ENCODE measurements at regions not wholly inside any gene's neighbourhood (a gene's known extent, or its start where the extent isn't known, plus 50 kb on each side); places are given as distances from the start of the nearest gene placed in this dataset.

DNA sequence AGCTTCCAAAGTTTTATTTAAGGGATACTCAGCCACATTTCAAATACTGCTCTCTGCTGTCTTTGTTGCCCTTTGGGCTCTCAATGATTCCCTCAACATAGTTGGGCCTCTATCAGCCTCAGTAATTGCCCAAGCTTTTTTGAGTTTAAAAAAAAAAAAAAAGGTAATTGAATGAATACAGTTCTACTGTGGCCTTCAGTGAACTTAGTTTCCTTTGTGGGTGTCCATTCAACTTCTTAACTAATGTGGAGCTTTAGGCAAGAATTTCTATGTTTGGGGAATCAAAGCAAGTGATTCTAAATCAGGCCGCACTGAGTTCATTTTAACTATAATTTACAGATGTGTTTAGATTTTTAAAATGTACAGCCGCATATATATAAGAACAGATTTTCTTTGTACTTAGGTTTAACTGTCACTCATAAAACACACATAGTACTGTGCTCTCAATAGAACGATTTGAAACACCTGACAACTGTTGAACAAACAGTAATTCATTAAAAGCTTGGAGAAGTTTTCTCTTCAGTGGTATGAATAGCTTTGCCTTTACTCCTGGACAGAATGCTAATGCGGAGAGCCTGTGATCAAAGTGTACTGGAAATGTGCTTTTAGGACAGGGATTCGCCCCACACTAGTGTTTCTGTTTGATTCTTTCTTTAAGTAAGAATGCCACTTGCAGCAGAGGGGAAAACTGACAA lies 844.9 kb upstream of the SEMA6D start:
- Histone ChIP-seq H3K9me3 (ENCODE audit: insufficient read depth in 2 of 2, low read depth in 1 of 2, low read length in 1 of 2) (no peaks in the 10 kb centered on the region), H3K79me2 (ENCODE audit: control insufficient read depth in 1 of 2, insufficient read depth in 2 of 2, low read length in 2 of 2) (no peaks in the 10 kb centered on the region), H3K4me1 (replicated peaks in 1 of 4; ENCODE audit: control insufficient read depth in 3 of 4, insufficient read depth in 4 of 4, low read length in 3 of 4) (no peaks in the 10 kb centered on the region), H4K8ac (ENCODE audit: extremely low read depth, insufficient read depth, low read length) (no peak overlapping the region), H3K23me2 (ENCODE audit: low read depth, low read length) (no peaks in the 10 kb centered on the region), H4K91ac (replicated peaks; ENCODE audit: insufficient read length, low read length) (no peak overlapping the region), H3K18ac (ENCODE audit: extremely low read depth, low read length) (no peak overlapping the region), H2BK12ac (ENCODE audit: low read depth, low read length) (no peak overlapping the region), H3K14ac (ENCODE audit: insufficient read length) (no peak overlapping the region), H4K20me1 (replicated peaks in 1 of 2; ENCODE audit: control insufficient read depth in 1 of 2, insufficient read depth in 2 of 2, low read length in 2 of 2) (no peaks in the 10 kb centered on the region), H2AFZ (ENCODE audit: low read length) (peak overlapping the region; percentile 94; the same call in 1 of the 2 replicates), H3K27me3 (replicated peaks in 1 of 4; ENCODE audit: control insufficient read depth in 3 of 4, extremely low read depth in 1 of 4, insufficient read depth in 3 of 4, low read length in 3 of 4) (no peaks in the 10 kb centered on the region), H2BK5ac (ENCODE audit: low read depth, low read length) (no peak overlapping the region), H2BK20ac (ENCODE audit: low read length) (no peak overlapping the region), H2AK5ac (ENCODE audit: low read depth, low read length) (no peak overlapping the region), H3K9ac (replicated peaks in 1 of 4; ENCODE audit: extremely low read depth in 1 of 4, low read depth in 3 of 4, low read length in 3 of 4) (no peak overlapping the region), H3K4me3 (ENCODE audit: extremely low read depth in 1 of 4, insufficient read depth in 2 of 4, low read depth in 3 of 4, low read length in 4 of 4) (no peak overlapping the region), H3K36me3 (ENCODE audit: control insufficient read depth in 2 of 4, insufficient read depth in 4 of 4, low read length in 3 of 4) (no peaks in the 10 kb centered on the region), H2BK120ac (replicated peaks; ENCODE audit: low read depth, low read length) (no peak overlapping the region), H3K56ac (replicated peaks; ENCODE audit: insufficient read length, low read depth, low read length) (no peak overlapping the region), H2BK15ac (ENCODE audit: low read length) (no peak overlapping the region), H3K79me1 (ENCODE audit: low read depth, low read length) (no peaks in the 10 kb centered on the region), H3K27ac (ENCODE audit: low read depth, low read length) (no peak overlapping the region), H3K4me2 (ENCODE audit: insufficient read depth in 1 of 2, low read depth in 2 of 2, low read length in 2 of 2) (no peak overlapping the region), H4K5ac (ENCODE audit: insufficient read length, low read depth, low read length) (no peak overlapping the region), H3K23ac (ENCODE audit: insufficient read length) (no peak overlapping the region), H3K4ac (replicated peaks; ENCODE audit: insufficient read length, low read depth, low read length) (no peak overlapping the region)
- ChIA-PET CTCF (ENCODE audit: partially characterized antibody) (interaction anchor here (0.6 kb wide), 1 partner anchor 378 kb away, joined by 3 read pairs; no protein-coding TSS in a partner anchor), POLR2A (ENCODE audit: partially characterized antibody) (no interaction called here)
- no peak for FAIRE-seq
- WGBS, 2 experiments (ENCODE audit: extremely low coverage in 1 of 2, insufficient coverage in 1 of 2, insufficient read length in 1 of 2, insufficient replicate concordance in 2 of 2, low coverage in 1 of 2, low lambda C conversion rate in 2 of 2, missing lambda C conversion rate in 1 of 2) = 89% methylated on average over 5 of the region's 5 CpGs; no CpG with 5 or more reads in 1 of the 2 experiments
- TF ChIP-seq BACH1 (IDR thresholded peaks at IDR 0.05; ENCODE audit: low read length) (no peak), SP2 (IDR thresholded peaks at IDR 0.05; ENCODE audit: low read length) (no peak), SP4 (IDR thresholded peaks at IDR 0.05; ENCODE audit: low read length) (no peak), CTBP2 (IDR thresholded peaks at IDR 0.05; ENCODE audit: borderline replicate concordance, insufficient read depth, insufficient read length, low read length) (no peak), CREB1 (IDR thresholded peaks at IDR 0.05) (no peak)
- DNase-seq (ENCODE audit: low read depth in 1 of 2, low spot score in 2 of 2) = no peak

Measured in H1 (cell line).